ENCODE measurements at regions not wholly inside any gene's neighbourhood (a gene's known extent, or its start where the extent isn't known, plus 50 kb on each side); places are given as distances from the start of the nearest gene placed in this dataset.

DNA sequence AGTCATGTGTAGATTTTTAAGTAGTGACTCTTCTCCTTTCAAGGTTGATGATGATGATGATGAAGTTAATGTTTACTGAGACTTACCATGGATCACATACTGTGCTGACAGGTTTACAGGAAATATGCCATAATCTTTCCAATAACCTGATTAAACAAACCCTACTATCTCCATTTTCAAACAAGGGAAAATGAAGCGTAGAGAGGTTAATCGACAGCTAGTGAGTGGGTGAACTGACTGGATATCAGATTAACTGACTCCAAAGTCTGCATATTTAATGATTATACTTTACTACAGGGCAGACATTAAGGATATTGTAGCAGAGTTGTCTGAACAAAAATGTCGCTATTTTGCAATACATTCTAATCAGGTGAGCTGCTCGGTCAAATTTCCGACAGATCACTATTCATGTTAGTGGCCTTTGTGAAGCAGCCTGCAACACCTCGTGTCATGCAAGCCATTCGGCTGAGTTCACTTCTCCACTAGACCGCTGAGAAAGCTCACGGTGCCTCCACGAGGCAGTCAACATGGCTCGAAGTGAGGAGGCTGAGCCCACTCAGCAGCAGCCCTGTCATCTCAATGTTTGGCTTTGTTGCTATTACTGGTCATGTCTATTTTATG, 264.2 kb downstream of the NFKBIZ start:
- Histone ChIP-seq H3K79me2 (ENCODE audit: insufficient read depth, low read length) (no peaks in the 10 kb centered on the region), H3K4me3 (replicated peaks in 1 of 3; ENCODE audit: insufficient read depth in 1 of 3, low read depth in 2 of 3, low read length in 3 of 3) (no peak overlapping the region), H3K4me1 (ENCODE audit: insufficient read depth, low read length) (no peaks in the 10 kb centered on the region), H4K20me1 (ENCODE audit: insufficient read depth, low read length) (no peaks in the 10 kb centered on the region), H3K9ac (ENCODE audit: insufficient read depth, low read depth, low read length) (no peak overlapping the region), H3K9me3 (ENCODE audit: low read length) (no peaks in the 10 kb centered on the region), H3K27ac (ENCODE audit: extremely low read length, insufficient read depth, low read length) (no peak overlapping the region), H3K27me3 (ENCODE audit: control insufficient read depth in 1 of 2, insufficient read depth in 2 of 2, low read length in 2 of 2) (no peaks in the 10 kb centered on the region; a peak in 1 of 5 replicates), H2AFZ (ENCODE audit: low read length) (no peak overlapping the region), H3K36me3 (replicated peaks in 1 of 2; ENCODE audit: control insufficient read depth in 1 of 2, insufficient read depth in 2 of 2, low read length in 2 of 2) (no peaks in the 10 kb centered on the region), H3K4me2 (ENCODE audit: low read depth, low read length) (no peak overlapping the region)
- no peak for ATAC-seq
- in situ Hi-C loops (cut with HindIII; ENCODE audit: extremely low pct_ligation_motif_present, low pct_unique_long_range_greater_than_20kb), result no loop called here
- TF ChIP-seq MTA1 (CRISPR knock-in tag; IDR thresholded peaks at IDR 0.05; ENCODE audit: borderline replicate concordance) (no peak), ZNF512 (CRISPR knock-in tag; IDR thresholded peaks at IDR 0.05) (no peak)
- intact Hi-C loops (cut with micrococcal nuclease; ENCODE audit: unreplicated experiment), result no loop called here
- no TSS peak for BruUV-seq (replicated peaks)
- 24% methylated on average over 10 of the region's 11 CpGs for WGBS (ENCODE audit: low lambda C conversion rate)
- DNase-seq (ENCODE audit: low spot score), result no peak
- ChIA-PET POLR2A (no interaction called here), CTCF (ENCODE audit: low intra/inter-chr PET ratio, low total read pairs) (no interaction called here)
- no peak for FAIRE-seq

DNA sequence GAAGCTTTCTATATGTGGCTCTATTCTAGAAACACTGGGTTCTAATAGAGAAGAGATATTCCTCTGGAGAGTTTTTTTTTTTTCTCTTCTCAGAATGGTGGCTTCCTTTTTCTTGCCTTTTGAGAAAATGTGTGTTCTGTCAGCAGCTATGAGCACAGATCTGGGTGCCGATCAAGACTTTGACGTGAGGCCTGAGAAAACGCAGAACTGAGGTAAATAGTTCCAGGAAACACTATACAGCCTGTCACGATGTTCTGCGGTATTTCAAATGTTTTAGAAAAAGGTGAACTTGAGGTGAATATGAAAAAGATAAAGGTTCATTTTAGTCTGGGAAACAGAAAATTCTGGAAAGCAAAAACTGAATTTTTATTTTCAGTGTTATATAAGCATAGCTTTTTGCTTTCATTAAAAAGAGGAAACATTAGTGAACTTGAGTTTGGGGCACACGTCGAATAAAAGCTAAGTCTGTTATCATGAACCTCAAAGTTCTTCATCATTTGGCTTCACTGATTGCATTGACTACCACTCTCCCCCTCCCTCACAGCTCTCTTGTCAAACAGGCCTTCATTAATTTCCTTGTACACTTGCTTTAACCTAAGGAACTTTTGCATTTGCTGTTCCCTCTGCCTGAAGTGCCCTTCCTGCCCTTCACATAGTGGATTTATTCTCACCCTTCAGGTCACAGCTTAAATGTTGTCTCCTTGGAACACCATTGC, 265.1 kb downstream of the NFKBIZ start:
- 42% methylated on average over 7 of the region's 7 CpGs for WGBS (ENCODE audit: low lambda C conversion rate)
- no peak for ATAC-seq
- TF ChIP-seq MEIS1 (CRISPR knock-in tag; IDR thresholded peaks at IDR 0.05; ENCODE audit: borderline replicate concordance) (no peak), HNRNPLL (IDR thresholded peaks at IDR 0.05; ENCODE audit: low read depth, low read length, poor library complexity, severe bottlenecking) (no peak), GATAD1 (CRISPR knock-in tag; IDR thresholded peaks at IDR 0.05) (no peak), ARID5B (CRISPR knock-in tag; IDR thresholded peaks at IDR 0.05) (no peak), SOX6 (IDR thresholded peaks at IDR 0.05) (no peak), SOX6 (CRISPR knock-in tag; IDR thresholded peaks at IDR 0.05) (no peak)
- TF ChIP-seq, protein P1, sequence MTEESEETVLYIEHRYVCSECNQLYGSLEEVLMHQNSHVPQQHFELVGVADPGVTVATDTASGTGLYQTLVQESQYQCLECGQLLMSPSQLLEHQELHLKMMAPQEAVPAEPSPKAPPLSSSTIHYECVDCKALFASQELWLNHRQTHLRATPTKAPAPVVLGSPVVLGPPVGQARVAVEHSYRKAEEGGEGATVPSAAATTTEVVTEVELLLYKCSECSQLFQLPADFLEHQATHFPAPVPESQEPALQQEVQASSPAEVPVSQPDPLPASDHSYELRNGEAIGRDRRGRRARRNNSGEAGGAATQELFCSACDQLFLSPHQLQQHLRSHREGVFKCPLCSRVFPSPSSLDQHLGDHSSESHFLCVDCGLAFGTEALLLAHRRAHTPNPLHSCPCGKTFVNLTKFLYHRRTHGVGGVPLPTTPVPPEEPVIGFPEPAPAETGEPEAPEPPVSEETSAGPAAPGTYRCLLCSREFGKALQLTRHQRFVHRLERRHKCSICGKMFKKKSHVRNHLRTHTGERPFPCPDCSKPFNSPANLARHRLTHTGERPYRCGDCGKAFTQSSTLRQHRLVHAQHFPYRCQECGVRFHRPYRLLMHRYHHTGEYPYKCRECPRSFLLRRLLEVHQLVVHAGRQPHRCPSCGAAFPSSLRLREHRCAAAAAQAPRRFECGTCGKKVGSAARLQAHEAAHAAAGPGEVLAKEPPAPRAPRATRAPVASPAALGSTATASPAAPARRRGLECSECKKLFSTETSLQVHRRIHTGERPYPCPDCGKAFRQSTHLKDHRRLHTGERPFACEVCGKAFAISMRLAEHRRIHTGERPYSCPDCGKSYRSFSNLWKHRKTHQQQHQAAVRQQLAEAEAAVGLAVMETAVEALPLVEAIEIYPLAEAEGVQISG (CRISPR knock-in tag; IDR thresholded peaks at IDR 0.05), result no peak

More for the DNA sequence above, 265.1 kb downstream of the NFKBIZ start:
- CTCF ChIA-PET (ENCODE audit: low intra/inter-chr PET ratio, low total read pairs), result no interaction called here
- no peaks in the 10 kb centered on the region for H3K4me1 ChIP-seq (ENCODE audit: insufficient read depth, low read length)
- no peak overlapping the region for H3K4me2 ChIP-seq (ENCODE audit: low read depth, low read length)
- H3K9ac ChIP-seq (ENCODE audit: insufficient read depth, low read depth, low read length), result no peak overlapping the region
- FAIRE-seq (no peak), DNase-seq (ENCODE audit: low spot score) (no peak)
- BruUV-seq (replicated peaks), result no TSS peak
- POLR2A ChIA-PET, result no interaction called here
- intact Hi-C loops (cut with micrococcal nuclease; ENCODE audit: unreplicated experiment), result no loop called here
- no peaks in the 10 kb centered on the region for H3K36me3 ChIP-seq (replicated peaks in 1 of 2; ENCODE audit: control insufficient read depth in 1 of 2, insufficient read depth in 2 of 2, low read length in 2 of 2)
- H3K27ac ChIP-seq (ENCODE audit: extremely low read length, insufficient read depth, low read length), result no peak overlapping the region
- no peak overlapping the region for H3K4me3 ChIP-seq (replicated peaks in 1 of 3; ENCODE audit: insufficient read depth in 1 of 3, low read depth in 2 of 3, low read length in 3 of 3)
- in situ Hi-C loops (cut with HindIII; ENCODE audit: extremely low pct_ligation_motif_present, low pct_unique_long_range_greater_than_20kb), result no loop called here
- no peaks in the 10 kb centered on the region for H3K9me3 ChIP-seq (ENCODE audit: low read length)
- no peaks in the 10 kb centered on the region for H4K20me1 ChIP-seq (ENCODE audit: insufficient read depth, low read length)
- H2AFZ ChIP-seq (ENCODE audit: low read length), result no peak overlapping the region
- H3K79me2 ChIP-seq (ENCODE audit: insufficient read depth, low read length), result no peaks in the 10 kb centered on the region
- no peaks in the 10 kb centered on the region; a peak in 1 of 5 replicates for H3K27me3 ChIP-seq (ENCODE audit: control insufficient read depth in 1 of 2, insufficient read depth in 2 of 2, low read length in 2 of 2)
